ENCODE measurements at regions not wholly inside any gene's neighbourhood (a gene's known extent, or its start where the extent isn't known, plus 50 kb on each side); places are given as distances from the start of the nearest gene placed in this dataset.

- no peak for DNase-seq (ENCODE audit: low read depth)
- no peak for TF ChIP-seq CTCF (conservative IDR thresholded peaks at IDR 0.05; ENCODE audit: low read depth, low read length)
- H3K4me3 ChIP-seq (ENCODE audit: low read length), result no peak overlapping the region
Measured at GRCh38 chr2:18740474-18740881, 151.1 kb upstream of the NT5C1B start.

GRCh38 chr2:18731666-18732065, 142.3 kb upstream of the NT5C1B start:
- H3K4me3 ChIP-seq (ENCODE audit: low read length), result no peak overlapping the region
- TF ChIP-seq CTCF (conservative IDR thresholded peaks at IDR 0.05; ENCODE audit: low read depth, low read length), result no peak
- no peak for DNase-seq (ENCODE audit: low read depth)

- no peak for TF ChIP-seq CTCF (conservative IDR thresholded peaks at IDR 0.05; ENCODE audit: low read depth, low read length)
- DNase-seq (ENCODE audit: low read depth), result no peak
- no peak overlapping the region for H3K4me3 ChIP-seq (ENCODE audit: low read length)
Measured at GRCh38 chr2:18724371-18725145, 135.2 kb upstream of the NT5C1B start.

GRCh38 chr2:18723219-18723618, 133.8 kb upstream of the NT5C1B start:
- TF ChIP-seq CTCF (conservative IDR thresholded peaks at IDR 0.05; ENCODE audit: low read depth, low read length), result no peak
- H3K4me3 ChIP-seq (ENCODE audit: low read length), result no peak overlapping the region
- DNase-seq (ENCODE audit: low read depth), result no peak

- H3K4me3 ChIP-seq (ENCODE audit: low read length), result no peak overlapping the region
- DNase-seq (ENCODE audit: low read depth), result no peak
- TF ChIP-seq CTCF (conservative IDR thresholded peaks at IDR 0.05; ENCODE audit: low read depth, low read length), result no peak
Measured at GRCh38 chr2:18722101-18722500, 132.7 kb upstream of the NT5C1B start.

- no peak for DNase-seq (ENCODE audit: low read depth)
- H3K4me3 ChIP-seq (ENCODE audit: low read length), result no peak overlapping the region
- TF ChIP-seq CTCF (conservative IDR thresholded peaks at IDR 0.05; ENCODE audit: low read depth, low read length), result no peak
Measured at GRCh38 chr2:18721038-18721922, 131.9 kb upstream of the NT5C1B start.

Measured in retinal pigment epithelial cell (primary cell).